Mammary epithelial cell (primary cell): ENCODE measurements at regions not wholly inside any gene's neighbourhood (a gene's known extent, or its start where the extent isn't known, plus 50 kb on each side); places are given as distances from the start of the nearest gene placed in this dataset.

ENCODE experiments used
- CTCF ChIP-seq, 2 donors: IDR thresholded peaks in 1 of 2; conservative IDR thresholded peaks in 1 of 2; 2 replicates each; pipeline ENCODE4 v1.5.1; 2011 to 2012; ENCODE audit warnings: inconsistent platforms in 2 of 2, low read length in 2 of 2, mild to moderate bottlenecking in 2 of 2, control low read depth in 1 of 2, low read depth in 1 of 2; ENCODE audit not compliant: insufficient read depth in 1 of 2; ENCODE audit errors: extremely low read depth in 1 of 2
- EZH2 ChIP-seq: IDR thresholded peaks from 2 replicates; pipeline ENCODE4 v1.6.1; 2012; ENCODE audit warnings: low read length, inconsistent platforms, borderline replicate concordance

GRCh38 chrX:66919280-66919832 lies 280.5 kb upstream of the EDA2R start:
- no peak for TF ChIP-seq CTCF (conservative IDR thresholded peaks at IDR 0.05 in 1 of 2, IDR thresholded peaks at IDR 0.05 in 1 of 2; ENCODE audit: extremely low read depth in 1 of 2, insufficient read depth in 1 of 2, low read depth in 1 of 2, low read length in 2 of 2)
- TF ChIP-seq EZH2: no peak
